Activated CD4-positive, alpha-beta memory T cell treated with anti-CD3 and anti-CD28 coated beads, Interleukin-2, amount 10 ng/mL, durations not matched to agents 7 days and 5 days (primary cell): ENCODE measurements at regions not wholly inside any gene's neighbourhood (a gene's known extent, or its start where the extent isn't known, plus 50 kb on each side); places are given as distances from the start of the nearest gene placed in this dataset.

Source experiments
- CTCF ChIA-PET: fragments of 350-600 bp; sonication (Branson Sonifier 250); formaldehyde crosslinking; loops from one replicate; lab custom pipeline; 2021; ENCODE audit warnings: antibody characterized with exemption, inconsistent platforms; lab: Charles Lee
- POLR2A ChIA-PET: fragments of 350-600 bp; sonication (Branson Sonifier 250); formaldehyde crosslinking; loops from one replicate; lab custom pipeline; 2021; ENCODE audit warnings: antibody characterized with exemption; lab: Charles Lee
- DNase-seq: peaks from one replicate; pipeline ENCODE4 v3.0.0-alpha.2; 2020
- H3K27ac Mint-ChIP-seq: one replicate; pipeline ENCODE4 v1.8.0; 2021; ENCODE audit warnings: mild to moderate bottlenecking, mixed read lengths
- H3K27me3 Mint-ChIP-seq: one replicate; pipeline ENCODE4 v1.8.0; 2021; ENCODE audit warnings: mixed read lengths
- H3K36me3 Mint-ChIP-seq: one replicate; pipeline ENCODE4 v1.8.0; 2021; ENCODE audit warnings: low read depth, mixed read lengths
- H3K4me1 Mint-ChIP-seq: one replicate; pipeline ENCODE4 v1.8.0; 2021; ENCODE audit warnings: mixed read lengths
- H3K4me3 Mint-ChIP-seq: one replicate; pipeline ENCODE4 v1.8.0; 2021; ENCODE audit warnings: mild to moderate bottlenecking, mixed read lengths
- H3K9me3 Mint-ChIP-seq: one replicate; pipeline ENCODE4 v1.8.0; 2021; ENCODE audit warnings: mixed read lengths

- no peak overlapping the region for H3K4me3 Mint-ChIP-seq
- POLR2A ChIA-PET, result no interaction called here
- H3K4me1 Mint-ChIP-seq, result peaks cover 6% of the 10 kb centered on the region
- H3K27me3 Mint-ChIP-seq, result peaks cover 11% of the 10 kb centered on the region
- H3K27ac Mint-ChIP-seq, result no peak overlapping the region
- CTCF ChIA-PET, result no interaction called here
- no peak for DNase-seq
- H3K9me3 Mint-ChIP-seq, result no peaks in the 10 kb centered on the region
- no peaks in the 10 kb centered on the region for H3K36me3 Mint-ChIP-seq
Observed at GRCh38 chr22:49721211-49721763, 106.4 kb downstream of the BRD1 start.

GRCh38 chr22:49720279-49720959 lies 107.3 kb downstream of the BRD1 start:
- Mint-ChIP-seq H3K9me3 (no peaks in the 10 kb centered on the region), H3K4me3 (no peak overlapping the region), H3K36me3 (no peaks in the 10 kb centered on the region), H3K27ac (no peak overlapping the region), H3K4me1 (peaks cover 6% of the 10 kb centered on the region), H3K27me3 (peaks cover 6% of the 10 kb centered on the region)
- POLR2A ChIA-PET, result no interaction called here
- CTCF ChIA-PET, result no interaction called here
- no peak for DNase-seq

- peaks cover 6% of the 10 kb centered on the region for H3K27me3 Mint-ChIP-seq
- no peak for DNase-seq
- ChIA-PET POLR2A (no interaction called here), CTCF (no interaction called here)
- H3K9me3 Mint-ChIP-seq, result no peaks in the 10 kb centered on the region
- H3K4me3 Mint-ChIP-seq, result no peak overlapping the region
- H3K27ac Mint-ChIP-seq, result no peak overlapping the region
- H3K4me1 Mint-ChIP-seq, result peaks cover 3% of the 10 kb centered on the region
- H3K36me3 Mint-ChIP-seq, result no peaks in the 10 kb centered on the region
Observed at GRCh38 chr22:49719046-49719445, 108.6 kb downstream of the BRD1 start.

- ChIA-PET CTCF (no interaction called here), POLR2A (no interaction called here)
- DNase-seq, result no peak
- peaks cover 4% of the 10 kb centered on the region for H3K27me3 Mint-ChIP-seq
- H3K36me3 Mint-ChIP-seq, result no peaks in the 10 kb centered on the region
- no peak overlapping the region for H3K4me3 Mint-ChIP-seq
- no peaks in the 10 kb centered on the region for H3K9me3 Mint-ChIP-seq
- no peak overlapping the region for H3K27ac Mint-ChIP-seq
- no peaks in the 10 kb centered on the region for H3K4me1 Mint-ChIP-seq
Observed at GRCh38 chr22:49718396-49718795, 109.3 kb downstream of the BRD1 start.

GRCh38 chr22:49717322-49717919 lies 110.3 kb downstream of the BRD1 start:
- Mint-ChIP-seq H3K36me3 (no peaks in the 10 kb centered on the region), H3K4me1 (no peaks in the 10 kb centered on the region), H3K9me3 (no peaks in the 10 kb centered on the region), H3K27ac (no peak overlapping the region), H3K27me3 (peaks cover 4% of the 10 kb centered on the region), H3K4me3 (no peak overlapping the region)
- POLR2A ChIA-PET, result no interaction called here
- CTCF ChIA-PET, result no interaction called here
- DNase-seq, result no peak

GRCh38 chr22:49716441-49716840 lies 111.2 kb downstream of the BRD1 start:
- Mint-ChIP-seq H3K27ac (no peak overlapping the region), H3K27me3 (no peaks in the 10 kb centered on the region), H3K4me3 (no peak overlapping the region), H3K36me3 (no peaks in the 10 kb centered on the region), H3K4me1 (no peaks in the 10 kb centered on the region), H3K9me3 (no peaks in the 10 kb centered on the region)
- ChIA-PET CTCF (no interaction called here), POLR2A (no interaction called here)
- no peak for DNase-seq

- H3K27me3 Mint-ChIP-seq, result peaks cover 4% of the 10 kb centered on the region
- H3K9me3 Mint-ChIP-seq, result no peaks in the 10 kb centered on the region
- POLR2A ChIA-PET, result no interaction called here
- no peak overlapping the region for H3K27ac Mint-ChIP-seq
- no peaks in the 10 kb centered on the region for H3K4me1 Mint-ChIP-seq
- DNase-seq, result no peak
- no peaks in the 10 kb centered on the region for H3K36me3 Mint-ChIP-seq
- H3K4me3 Mint-ChIP-seq, result no peak overlapping the region
- CTCF ChIA-PET, result no interaction called here
Observed at GRCh38 chr22:49715450-49715849, 112.2 kb downstream of the BRD1 start.

GRCh38 chr22:49713003-49713402 lies 114.7 kb downstream of the BRD1 start:
- Mint-ChIP-seq H3K9me3 (no peaks in the 10 kb centered on the region), H3K27ac (no peak overlapping the region), H3K36me3 (no peaks in the 10 kb centered on the region), H3K4me1 (no peaks in the 10 kb centered on the region), H3K4me3 (no peak overlapping the region), H3K27me3 (peaks cover 11% of the 10 kb centered on the region)
- POLR2A ChIA-PET, result interaction anchor here (0.7 kb wide), 1 partner anchor 507 kb away, joined by 3 read pairs; no protein-coding TSS in a partner anchor
- CTCF ChIA-PET, result no interaction called here
- DNase-seq, result no peak

GRCh38 chr22:49712195-49712791 lies 115.4 kb downstream of the BRD1 start:
- Mint-ChIP-seq H3K36me3 (no peaks in the 10 kb centered on the region), H3K4me3 (no peak overlapping the region), H3K27me3 (peaks cover 13% of the 10 kb centered on the region), H3K4me1 (no peaks in the 10 kb centered on the region), H3K27ac (no peak overlapping the region), H3K9me3 (no peaks in the 10 kb centered on the region)
- CTCF ChIA-PET, result no interaction called here
- POLR2A ChIA-PET, result no interaction called here
- no peak for DNase-seq

- Mint-ChIP-seq H3K4me3 (no peak overlapping the region), H3K27ac (no peak overlapping the region), H3K4me1 (no peaks in the 10 kb centered on the region), H3K36me3 (no peaks in the 10 kb centered on the region), H3K27me3 (peaks cover 17% of the 10 kb centered on the region), H3K9me3 (no peaks in the 10 kb centered on the region)
- DNase-seq, result no peak
- CTCF ChIA-PET, result no interaction called here
- POLR2A ChIA-PET, result no interaction called here
Observed at GRCh38 chr22:49710746-49711145, 116.9 kb downstream of the BRD1 start.

- H3K4me3 Mint-ChIP-seq, result no peak overlapping the region
- CTCF ChIA-PET, result no interaction called here
- POLR2A ChIA-PET, result no interaction called here
Observed at GRCh38 chr22:49709464-49709863, 118.2 kb downstream of the BRD1 start.

GRCh38 chr22:49705972-49706352 lies 121.7 kb downstream of the BRD1 start:
- H3K4me3 Mint-ChIP-seq, result no peak overlapping the region
- ChIA-PET POLR2A (no interaction called here), CTCF (no interaction called here)
- H3K4me1 Mint-ChIP-seq, result no peaks in the 10 kb centered on the region
- peaks cover 26% of the 10 kb centered on the region for H3K27me3 Mint-ChIP-seq
- peaks cover 13% of the 10 kb centered on the region for H3K9me3 Mint-ChIP-seq
- H3K27ac Mint-ChIP-seq, result no peak overlapping the region
- no peaks in the 10 kb centered on the region for H3K36me3 Mint-ChIP-seq
- DNase-seq, result no peak

More at GRCh38 chr22:49709464-49709863, 118.2 kb downstream of the BRD1 start:
- peaks cover 20% of the 10 kb centered on the region for H3K27me3 Mint-ChIP-seq
- H3K27ac Mint-ChIP-seq, result no peak overlapping the region
- H3K4me1 Mint-ChIP-seq, result no peaks in the 10 kb centered on the region
- no peak for DNase-seq
- no peaks in the 10 kb centered on the region for H3K9me3 Mint-ChIP-seq
- no peaks in the 10 kb centered on the region for H3K36me3 Mint-ChIP-seq

GRCh38 chr22:49705216-49705971 lies 122.3 kb downstream of the BRD1 start:
- no peak for DNase-seq
- ChIA-PET CTCF (no interaction called here), POLR2A (no interaction called here)
- H3K4me1 Mint-ChIP-seq, result no peaks in the 10 kb centered on the region
- peaks cover 13% of the 10 kb centered on the region for H3K9me3 Mint-ChIP-seq
- peaks cover 22% of the 10 kb centered on the region for H3K27me3 Mint-ChIP-seq
- H3K4me3 Mint-ChIP-seq, result no peak overlapping the region
- H3K27ac Mint-ChIP-seq, result no peak overlapping the region
- H3K36me3 Mint-ChIP-seq, result no peaks in the 10 kb centered on the region
